GM19397 (cell line): ENCODE measurements at regions not wholly inside any gene's neighbourhood (a gene's known extent, or its start where the extent isn't known, plus 50 kb on each side); places are given as distances from the start of the nearest gene placed in this dataset.
"Not testable (repeated sequence)": the region's sequence is repeated elsewhere in the genome, so short reads cannot be mapped to it uniquely, and the experiment has no call there.

Experiments
- ATAC-seq: cut with Tn5 transposase; IDR thresholded peaks from one replicate; pipeline ENCODE4 v1.9.1; 2021; ENCODE audit warnings: mild to moderate bottlenecking, moderate library complexity; ENCODE audit not compliant: unreplicated experiment

GRCh38 chr4:9604031-9604892, 160.0 kb downstream of the DEFB131A start:
- ATAC-seq, result not testable (repeated sequence)

DNA sequence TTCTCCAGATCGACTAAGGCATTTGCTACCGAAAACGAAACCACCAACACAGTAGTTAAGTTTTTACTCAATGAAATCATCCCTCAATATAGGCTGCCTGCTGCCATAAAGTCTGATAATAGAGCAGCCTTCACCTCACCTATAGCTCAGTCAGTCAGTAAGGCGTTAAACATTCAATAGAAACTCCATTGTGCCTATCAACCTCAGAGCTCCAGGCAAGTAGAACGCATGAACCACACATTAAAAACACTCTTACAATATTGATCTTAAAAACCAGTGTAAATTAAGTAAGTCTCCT, 160.6 kb downstream of the DEFB131A start:
- not testable (repeated sequence) for ATAC-seq

DNA sequence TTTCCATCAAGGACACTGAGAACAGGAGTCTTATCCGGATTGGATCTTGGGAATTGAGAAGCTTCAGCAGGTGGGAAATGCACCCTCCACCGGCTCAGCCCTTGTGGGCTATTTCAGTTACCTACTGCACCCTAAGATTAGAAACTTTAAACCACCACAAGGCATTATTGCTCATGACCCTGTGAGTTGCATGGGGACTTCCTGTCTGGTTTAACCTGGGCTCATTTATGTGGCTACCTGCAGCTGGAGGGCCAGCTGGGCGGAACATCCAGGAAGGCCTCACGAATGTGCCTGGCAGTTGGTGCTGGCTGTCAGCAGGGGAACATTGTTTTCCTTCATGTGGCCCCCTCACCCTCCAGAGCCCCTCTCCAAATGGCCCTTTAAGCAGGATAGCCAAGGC, 164.1 kb downstream of the DEFB131A start:
- ATAC-seq, result no peak

- ATAC-seq, result not testable (repeated sequence)
These were observed 166.1 kb downstream of the DEFB131A start for GRCh38 chr4:9610321-9610720.

- no peak for ATAC-seq
These were observed 166.9 kb downstream of the DEFB131A start for GRCh38 chr4:9611101-9611500.

- not testable (repeated sequence) for ATAC-seq
These were observed 145.0 kb upstream of the DRD5 start for GRCh38 chr4:9636411-9636810.

DNA sequence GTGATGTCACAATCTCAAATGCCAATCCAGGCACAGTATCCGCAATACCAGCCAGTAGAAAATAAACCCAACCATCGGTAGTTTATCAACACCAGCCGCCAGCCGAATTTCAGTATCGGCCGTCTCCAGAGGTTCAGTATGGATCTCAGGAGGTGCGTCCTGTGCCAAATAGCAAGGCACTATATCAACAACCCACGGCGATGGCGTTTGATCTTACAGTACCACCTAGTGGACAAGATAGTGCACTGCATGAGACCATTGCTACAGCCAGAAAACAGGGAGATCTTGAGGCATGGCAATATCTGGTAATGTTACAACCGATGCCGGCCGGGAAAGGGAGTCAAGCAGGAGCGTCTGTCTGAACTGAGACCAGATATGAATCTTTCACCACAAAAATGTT, 121.8 kb upstream of the DRD5 start:
- not testable (repeated sequence) for ATAC-seq

DNA sequence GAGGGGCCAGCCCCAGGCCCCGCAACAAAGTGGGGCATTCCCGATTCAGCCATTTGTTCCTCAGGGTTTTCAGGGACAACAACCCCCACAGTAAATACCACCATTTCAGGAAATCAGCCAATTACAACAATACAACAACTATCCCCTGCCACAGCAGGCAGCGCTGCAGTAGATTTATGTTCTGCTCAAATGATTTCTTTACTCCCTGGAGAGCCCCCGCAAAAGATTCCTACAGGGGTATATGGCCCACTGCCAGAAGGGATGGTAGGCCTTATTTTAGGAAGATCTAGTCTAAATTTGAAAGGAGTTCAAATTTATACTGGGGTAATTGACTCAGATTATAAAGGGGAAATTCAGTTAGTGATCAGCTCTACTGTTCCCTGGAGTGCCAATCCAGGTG, 120.5 kb upstream of the DRD5 start:
- ATAC-seq, result not testable (repeated sequence)

DNA sequence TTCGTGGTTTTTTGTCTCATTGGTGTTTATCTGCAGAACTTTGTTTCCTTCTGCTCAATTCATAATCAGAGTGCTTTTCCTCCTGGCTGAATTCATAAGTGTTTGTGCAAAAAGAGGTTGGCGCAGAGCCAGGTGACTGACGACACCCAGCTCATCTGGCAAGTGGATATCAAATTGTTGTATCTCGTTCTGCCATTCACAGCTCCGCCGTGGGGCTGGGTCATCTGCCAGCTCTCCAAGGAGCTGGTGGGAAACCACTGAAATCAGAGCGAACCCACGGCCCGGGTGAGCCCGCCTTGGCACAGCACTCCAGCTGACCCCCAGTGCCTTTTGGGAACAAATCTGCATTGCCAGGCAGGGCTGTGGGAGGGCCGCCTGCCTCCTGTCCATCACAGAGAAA, 110.7 kb upstream of the DRD5 start:
- not testable (repeated sequence) for ATAC-seq

DNA sequence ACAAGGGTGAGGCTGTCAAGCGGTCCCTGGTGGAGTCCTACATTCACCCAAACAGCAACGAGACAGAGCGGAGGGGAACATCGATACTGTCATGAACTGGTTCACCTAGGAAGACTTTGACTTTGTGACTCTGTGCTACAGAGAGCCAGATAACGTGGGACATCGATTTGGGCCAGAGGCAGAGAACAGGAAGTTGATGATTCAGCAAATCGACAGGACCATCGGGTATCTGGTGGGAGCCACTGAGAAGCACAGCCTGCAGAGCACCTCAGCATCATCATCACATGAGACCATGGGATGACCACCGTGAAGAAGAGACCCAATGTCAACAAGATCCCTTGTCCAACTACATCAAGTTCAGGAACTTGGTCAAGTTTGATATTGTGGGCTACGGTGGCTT, 104.1 kb upstream of the DRD5 start:
- ATAC-seq, result not testable (repeated sequence)

GRCh38 chr4:9679704-9680478, 101.5 kb upstream of the DRD5 start:
- ATAC-seq, result no peak

- not testable (repeated sequence) for ATAC-seq
These were observed 98.3 kb upstream of the DRD5 start for GRCh38 chr4:9683174-9683573.

DNA sequence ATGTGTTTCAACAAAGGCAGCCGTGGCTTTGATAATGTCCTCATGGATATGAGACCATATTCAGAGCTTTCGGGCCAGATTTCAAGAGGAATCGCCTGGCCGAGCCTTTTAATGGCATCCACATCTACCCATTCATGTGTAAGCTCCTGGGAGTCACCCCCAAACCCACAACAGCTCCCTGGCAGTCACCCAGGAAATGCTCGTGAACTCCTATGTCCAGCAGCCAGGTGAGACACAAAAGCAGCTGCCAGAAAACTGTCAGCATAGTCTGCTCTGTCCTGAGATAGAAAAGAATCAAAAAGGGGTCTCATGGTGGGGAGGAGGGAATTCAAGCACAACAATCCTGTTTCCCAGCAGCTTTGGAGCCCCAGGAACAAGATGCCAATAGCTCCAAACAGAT, 96.4 kb upstream of the DRD5 start:
- not testable (repeated sequence) for ATAC-seq

GRCh38 chr4:9685692-9686091, 95.7 kb upstream of the DRD5 start:
- ATAC-seq, result no peak

DNA sequence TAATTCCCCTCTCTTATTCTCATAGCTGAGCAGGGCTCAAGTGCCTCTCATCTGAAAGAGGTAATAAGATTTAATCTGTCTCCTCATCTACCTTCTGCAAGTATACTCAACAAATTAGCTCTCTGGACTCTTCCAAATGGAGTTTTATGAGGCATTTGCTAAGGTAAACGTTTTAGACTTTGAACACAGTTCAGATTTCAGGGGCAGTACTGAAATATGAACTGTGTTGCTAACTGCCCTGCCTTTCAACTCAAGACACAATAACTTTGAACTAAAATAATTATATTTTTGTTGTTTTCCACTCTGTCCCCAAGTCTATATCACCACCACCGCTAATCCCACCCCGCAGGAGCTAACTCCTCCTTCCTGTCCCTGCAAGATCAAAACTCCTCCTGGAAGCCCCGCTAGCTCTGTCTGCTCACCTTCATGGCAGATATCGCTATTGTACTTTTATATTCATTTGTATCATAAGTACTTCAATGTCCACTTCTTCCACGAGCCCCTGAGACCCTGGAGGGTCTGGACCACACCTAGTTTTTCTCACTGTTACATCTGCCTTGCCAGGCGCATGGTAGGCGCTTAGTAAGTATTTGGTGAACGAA, 90.7 kb upstream of the DRD5 start:
- ATAC-seq, result not testable (repeated sequence)

DNA sequence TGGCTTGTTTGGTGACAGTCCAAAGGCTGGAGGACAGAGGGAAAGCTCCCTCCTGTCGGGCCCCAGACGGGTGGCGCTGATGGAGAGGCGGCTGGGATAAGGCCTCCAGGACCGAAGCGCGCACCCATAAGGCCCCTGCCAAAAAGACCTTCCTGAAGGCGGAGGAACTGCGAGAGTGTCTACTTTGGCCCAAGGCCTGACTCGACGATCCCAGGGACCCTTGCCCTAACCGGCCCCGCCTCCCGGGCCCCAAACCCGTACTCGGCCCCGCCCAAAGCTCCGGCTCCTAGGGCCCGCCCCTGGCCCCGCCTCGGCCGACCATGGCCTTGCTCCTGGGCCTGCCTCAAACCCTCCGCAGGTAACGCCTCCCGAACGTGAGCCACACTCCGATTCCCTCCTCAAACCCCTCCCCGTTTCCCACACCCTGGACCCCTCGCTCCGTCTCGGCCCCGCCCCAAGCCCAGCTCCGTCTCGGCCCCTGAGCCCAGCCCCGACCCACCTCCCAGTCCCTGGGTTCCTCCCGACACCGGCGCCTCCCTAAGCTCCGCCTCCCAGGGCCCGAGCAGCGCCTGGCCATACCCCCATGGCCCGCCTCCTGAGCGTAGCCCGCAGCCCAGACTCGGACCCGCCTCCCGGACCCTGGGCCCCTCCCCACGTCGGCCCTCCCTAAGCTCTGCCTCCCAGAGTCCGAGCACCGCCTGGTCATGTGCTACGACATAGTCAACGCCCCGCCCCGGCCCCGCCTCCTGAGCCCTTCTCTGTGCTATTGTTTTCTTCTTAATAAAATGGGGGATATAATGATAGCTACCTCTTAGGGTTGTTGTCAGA, 90.0 kb upstream of the DRD5 start:
- peak; percentile 100 for ATAC-seq

DNA sequence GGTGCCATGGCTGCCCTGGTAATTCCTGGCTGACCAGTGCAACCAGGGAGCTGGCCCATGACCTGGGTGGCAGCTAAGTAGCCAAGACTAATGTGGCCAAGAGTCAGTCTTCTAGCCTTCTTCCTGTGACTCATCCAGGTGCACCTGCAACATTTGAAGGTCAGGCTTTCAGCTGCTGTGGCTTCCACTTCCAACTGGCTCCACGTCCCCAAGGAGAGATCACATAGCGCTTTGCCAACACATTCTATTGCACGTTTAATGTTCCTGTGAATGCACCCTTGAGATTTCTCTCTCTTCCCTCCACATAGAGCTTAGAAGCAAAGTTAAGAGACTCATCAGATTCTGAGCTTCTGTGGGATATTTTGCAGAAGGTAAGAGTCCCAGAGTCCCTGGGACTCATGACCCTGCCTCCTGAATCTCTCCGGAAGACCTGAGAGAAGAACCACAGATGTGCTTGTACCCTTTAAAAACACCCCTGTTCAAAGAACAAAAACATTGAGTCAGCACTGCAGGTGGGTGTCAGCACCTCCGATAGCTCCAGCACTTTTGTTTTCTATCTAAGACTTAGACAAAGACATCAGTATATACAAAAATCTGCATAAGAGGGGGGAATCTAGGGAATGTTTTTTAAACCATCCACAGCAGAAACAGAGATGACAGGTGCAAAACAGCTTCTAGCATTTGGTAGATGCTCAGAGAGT, 88.5 kb upstream of the DRD5 start:
- not testable (repeated sequence) for ATAC-seq

- ATAC-seq, result not testable (repeated sequence)
These were observed 87.0 kb upstream of the DRD5 start for GRCh38 chr4:9694403-9694802.

DNA sequence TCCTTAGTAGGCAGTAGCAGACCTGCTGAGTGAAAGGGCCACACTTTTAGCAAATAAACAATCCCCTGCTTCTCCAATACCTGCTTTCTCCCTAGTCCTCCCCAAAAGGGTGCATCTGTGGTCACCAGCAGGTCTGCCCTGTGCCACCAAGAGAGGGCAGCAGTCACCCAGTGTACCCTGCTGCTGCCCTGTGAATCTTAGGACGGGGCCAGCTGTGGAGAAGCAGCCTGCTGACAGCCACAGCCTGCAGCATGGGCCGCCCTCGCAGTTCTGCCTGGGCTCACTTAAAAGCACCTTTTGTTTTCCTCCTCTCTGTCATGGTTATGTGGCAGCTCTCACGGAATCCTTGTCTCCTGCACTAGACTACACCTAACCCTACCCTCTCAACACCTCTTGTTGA, 85.4 kb upstream of the DRD5 start:
- ATAC-seq, result not testable (repeated sequence)

DNA sequence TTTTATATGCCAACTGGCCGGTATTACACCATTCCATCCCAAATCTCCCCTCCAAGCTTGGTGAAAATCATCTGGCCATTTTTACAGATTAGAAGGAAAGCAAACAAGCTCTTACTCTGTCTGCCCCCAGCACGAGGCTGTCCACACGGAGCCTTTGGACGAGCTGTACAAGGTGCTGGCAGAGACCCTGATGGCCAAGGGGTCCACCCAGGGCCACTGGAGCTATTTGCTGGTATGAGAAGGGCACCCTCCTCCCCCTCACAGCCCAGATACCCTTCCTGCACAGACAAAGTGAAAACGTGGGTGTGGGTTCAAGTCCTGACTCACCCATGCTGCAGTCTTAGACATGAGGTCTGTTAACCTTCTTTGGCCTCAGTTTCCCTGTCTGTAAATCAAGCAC, 84.9 kb upstream of the DRD5 start:
- ATAC-seq, result not testable (repeated sequence)
